ENCODE measurements at regions not wholly inside any gene's neighbourhood (a gene's known extent, or its start where the extent isn't known, plus 50 kb on each side); places are given as distances from the start of the nearest gene placed in this dataset.

DNA sequence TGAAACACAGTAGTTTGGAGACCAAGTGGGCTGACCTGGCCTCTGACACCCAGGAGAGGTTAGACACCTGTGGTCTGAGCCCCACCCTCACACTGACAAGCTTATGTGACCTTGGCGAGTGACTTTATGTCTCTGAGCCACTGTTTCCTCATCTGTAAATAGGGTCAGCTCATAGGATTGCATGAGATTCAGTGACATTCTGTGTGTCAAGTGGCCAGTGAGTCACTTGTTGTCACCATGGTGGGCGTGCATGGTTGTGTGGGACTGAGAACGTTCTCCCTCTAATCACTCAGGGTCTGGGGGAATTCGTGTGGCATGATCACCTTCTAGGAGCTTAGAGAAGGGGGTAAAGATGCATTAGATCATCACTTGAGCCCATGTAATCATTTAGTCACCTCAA, 146.4 kb downstream of the PHETA1 start:
- Histone ChIP-seq H3K36me3 (ENCODE audit: control insufficient read depth in 2 of 2, insufficient read depth in 2 of 2, low read length in 2 of 2) (no peaks in the 10 kb centered on the region), H3K4me1 (ENCODE audit: control insufficient read depth, insufficient read depth, low read length) (no peaks in the 10 kb centered on the region)

DNA sequence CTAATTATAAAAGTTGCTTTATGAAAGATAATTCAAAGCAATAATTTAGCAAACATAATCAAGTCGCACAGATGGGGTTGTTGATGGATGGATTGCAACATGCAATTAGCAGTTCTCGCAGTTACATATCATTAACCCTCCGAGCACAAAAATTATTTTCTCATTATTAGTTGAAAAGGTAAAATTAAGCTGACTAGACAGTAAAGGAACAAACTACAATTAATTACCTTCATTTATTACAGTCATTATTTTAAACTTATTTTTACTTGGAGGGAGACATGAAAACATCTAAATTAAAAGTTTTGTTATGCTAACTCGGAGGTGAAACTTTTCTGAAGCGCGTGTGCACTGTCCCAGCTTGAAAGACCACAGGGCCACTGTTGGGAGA, 146.9 kb downstream of the PHETA1 start:
- Histone ChIP-seq H3K9ac (ENCODE audit: low read length in 2 of 2) (no peak overlapping the region), H3K36me3 (ENCODE audit: control insufficient read depth in 2 of 2, insufficient read depth in 2 of 2, low read length in 2 of 2) (no peaks in the 10 kb centered on the region), H3K4me3 (ENCODE audit: low read length in 2 of 2) (no peak overlapping the region), H3K27me3 (ENCODE audit: control insufficient read depth in 1 of 2, insufficient read depth in 2 of 2, low read length in 2 of 2) (peaks cover 0 to 15% of the 10 kb centered on the region in 2 donors), H3K4me1 (ENCODE audit: control insufficient read depth, insufficient read depth, low read length) (no peaks in the 10 kb centered on the region), H3K27ac (ENCODE audit: low read length) (no peak overlapping the region), H3K9me3 (ENCODE audit: control insufficient read depth in 2 of 2, low read length in 2 of 2) (no peaks in the 10 kb centered on the region)

More for the DNA sequence above, 146.4 kb downstream of the PHETA1 start:
- Histone ChIP-seq H3K9me3 (ENCODE audit: control insufficient read depth in 2 of 2, low read length in 2 of 2) (no peaks in the 10 kb centered on the region), H3K4me3 (ENCODE audit: low read length in 2 of 2) (no peak overlapping the region), H3K27me3 (ENCODE audit: control insufficient read depth in 1 of 2, insufficient read depth in 2 of 2, low read length in 2 of 2) (peaks cover 1 to 14% of the 10 kb centered on the region in 2 donors), H3K9ac (ENCODE audit: low read length in 2 of 2) (no peak overlapping the region), H3K27ac (ENCODE audit: low read length) (no peak overlapping the region)

DNA sequence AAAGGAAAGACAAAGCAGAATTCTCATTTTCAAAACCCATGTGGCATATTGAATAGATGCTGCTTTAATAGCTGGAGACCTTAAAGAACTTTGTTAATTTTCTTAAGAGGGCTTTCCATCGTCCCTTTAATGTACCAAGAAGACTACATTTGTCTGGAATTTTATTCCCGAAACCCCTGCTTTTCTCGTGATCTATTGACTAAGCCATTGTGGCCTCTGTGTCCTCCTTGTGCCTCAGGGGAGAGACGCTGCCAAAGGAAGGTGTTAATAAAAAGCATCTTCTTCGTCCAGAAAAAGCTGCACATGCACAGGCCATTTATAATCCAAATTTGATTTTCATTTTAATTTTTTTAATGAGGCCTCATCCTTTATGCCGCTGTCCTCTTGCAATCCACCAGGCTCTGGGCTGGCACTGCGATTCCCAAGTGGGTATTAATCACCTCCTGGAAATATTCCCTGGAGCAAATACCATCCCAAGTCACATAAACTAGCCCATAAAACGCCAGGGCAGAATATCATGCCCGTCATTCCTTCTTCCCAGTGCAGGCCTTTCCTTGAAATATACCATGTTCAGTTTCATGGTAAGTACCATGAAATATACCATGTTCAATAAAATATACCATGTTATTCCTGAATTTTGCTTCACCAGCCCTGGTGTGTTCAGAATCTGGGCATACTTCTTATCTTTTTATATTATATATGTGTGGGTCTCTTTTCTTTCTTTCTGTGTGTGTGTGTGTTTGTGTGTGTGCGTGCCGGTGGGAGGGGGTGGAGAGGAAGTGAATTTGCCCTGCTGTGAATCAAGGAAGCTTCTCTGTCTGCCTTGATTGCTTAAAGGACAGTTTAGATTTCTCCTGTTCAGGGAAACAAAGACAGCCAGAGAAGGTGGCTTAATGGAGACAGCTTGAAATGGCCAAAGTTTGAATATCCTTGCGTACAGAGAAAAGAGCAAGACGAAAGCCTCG, 147.6 kb downstream of the PHETA1 start:
- no peak overlapping the region for H3K9ac ChIP-seq (ENCODE audit: low read length in 2 of 2)
- H3K27me3 ChIP-seq (ENCODE audit: control insufficient read depth in 1 of 2, insufficient read depth in 2 of 2, low read length in 2 of 2) = peaks cover 0 to 18% of the 10 kb centered on the region in 2 donors
- no peak overlapping the region for H3K27ac ChIP-seq (ENCODE audit: low read length)
- H3K4me3 ChIP-seq (ENCODE audit: low read length in 2 of 2) = no peak overlapping the region
- H3K9me3 ChIP-seq (ENCODE audit: control insufficient read depth in 2 of 2, low read length in 2 of 2) = no peaks in the 10 kb centered on the region
- H3K36me3 ChIP-seq (ENCODE audit: control insufficient read depth in 2 of 2, insufficient read depth in 2 of 2, low read length in 2 of 2) = no peaks in the 10 kb centered on the region
- H3K4me1 ChIP-seq (ENCODE audit: control insufficient read depth, insufficient read depth, low read length) = no peaks in the 10 kb centered on the region

DNA sequence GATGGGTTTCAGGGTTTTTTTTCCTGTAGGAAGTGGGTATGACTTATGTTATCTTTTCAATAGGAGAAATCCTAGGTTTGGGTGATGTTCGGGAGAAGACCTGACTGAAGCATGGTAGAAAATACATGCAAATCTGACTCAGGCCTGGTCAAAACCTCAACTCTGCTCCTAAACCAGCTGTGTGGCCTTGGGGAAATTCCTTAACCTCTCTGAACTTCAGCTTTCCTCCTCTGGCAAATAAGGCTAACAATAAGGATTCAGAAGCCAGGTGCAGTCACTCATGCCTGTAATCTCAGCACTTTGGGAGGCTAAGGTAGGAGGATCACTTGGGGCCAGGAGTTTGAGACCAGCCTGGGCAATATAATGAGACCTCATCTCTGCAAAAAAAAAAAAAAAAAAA, 148.5 kb downstream of the PHETA1 start:
- Histone ChIP-seq H3K4me1 (ENCODE audit: control insufficient read depth, insufficient read depth, low read length) (no peaks in the 10 kb centered on the region), H3K4me3 (ENCODE audit: low read length in 2 of 2) (no peak overlapping the region), H3K27ac (ENCODE audit: low read length) (no peak overlapping the region), H3K27me3 (ENCODE audit: control insufficient read depth in 1 of 2, insufficient read depth in 2 of 2, low read length in 2 of 2) (peaks cover 0 to 18% of the 10 kb centered on the region in 2 donors), H3K9ac (ENCODE audit: low read length in 2 of 2) (no peak overlapping the region), H3K36me3 (ENCODE audit: control insufficient read depth in 2 of 2, insufficient read depth in 2 of 2, low read length in 2 of 2) (no peaks in the 10 kb centered on the region), H3K9me3 (ENCODE audit: control insufficient read depth in 2 of 2, low read length in 2 of 2) (no peaks in the 10 kb centered on the region)

DNA sequence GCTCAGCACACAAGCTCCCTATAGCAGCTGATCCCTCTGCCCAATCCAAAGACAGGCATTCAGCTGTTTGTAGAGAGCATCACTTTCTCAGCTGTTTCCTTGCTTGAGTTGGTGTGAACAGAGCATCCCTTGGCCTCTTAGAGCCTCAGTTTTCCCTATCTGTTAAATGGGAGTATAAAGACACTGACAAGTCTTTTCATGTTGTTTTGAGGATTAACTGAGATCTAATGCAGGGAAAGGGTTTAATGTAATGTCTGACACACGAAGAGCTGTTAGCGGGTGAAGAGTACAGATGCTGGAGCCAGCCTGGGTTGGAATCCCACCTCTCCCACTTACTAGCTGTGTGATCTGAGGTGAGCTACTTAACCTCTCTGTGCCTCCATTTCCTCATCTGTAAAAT, 149.5 kb downstream of the PHETA1 start:
- no peaks in the 10 kb centered on the region for H3K9me3 ChIP-seq (ENCODE audit: control insufficient read depth in 2 of 2, low read length in 2 of 2)
- no peak overlapping the region for H3K9ac ChIP-seq (ENCODE audit: low read length in 2 of 2)
- no peak overlapping the region for H3K27ac ChIP-seq (ENCODE audit: low read length)
- no peaks in the 10 kb centered on the region for H3K36me3 ChIP-seq (ENCODE audit: control insufficient read depth in 2 of 2, insufficient read depth in 2 of 2, low read length in 2 of 2)
- no peaks in the 10 kb centered on the region for H3K4me1 ChIP-seq (ENCODE audit: control insufficient read depth, insufficient read depth, low read length)
- no peak overlapping the region for H3K4me3 ChIP-seq (ENCODE audit: low read length in 2 of 2)
- H3K27me3 ChIP-seq (ENCODE audit: control insufficient read depth in 1 of 2, insufficient read depth in 2 of 2, low read length in 2 of 2) = peaks cover 0 to 16% of the 10 kb centered on the region in 2 donors

DNA sequence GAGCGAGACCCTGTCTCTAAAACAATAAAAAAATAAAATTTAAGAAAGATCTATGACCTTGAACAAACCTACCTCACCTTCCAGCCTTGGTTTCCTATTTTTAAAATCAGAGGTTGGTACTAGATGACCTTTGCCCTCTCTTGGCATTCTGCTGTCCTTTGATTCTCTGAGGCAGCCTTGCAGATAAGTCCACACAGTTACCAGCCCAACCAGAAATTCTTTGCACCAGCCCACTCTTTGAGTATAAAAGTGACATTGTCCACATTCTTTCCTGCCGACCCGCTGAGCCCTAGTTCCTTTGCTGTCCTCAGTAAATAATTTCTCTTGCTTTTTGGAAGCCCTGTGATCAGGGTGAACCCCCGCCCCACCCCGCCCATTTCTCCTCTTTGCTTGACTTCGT, 150.4 kb downstream of the PHETA1 start:
- peaks cover 0 to 16% of the 10 kb centered on the region in 2 donors for H3K27me3 ChIP-seq (ENCODE audit: control insufficient read depth in 1 of 2, insufficient read depth in 2 of 2, low read length in 2 of 2)
- no peak overlapping the region for H3K4me3 ChIP-seq (ENCODE audit: low read length in 2 of 2)
- no peaks in the 10 kb centered on the region for H3K36me3 ChIP-seq (ENCODE audit: control insufficient read depth in 2 of 2, insufficient read depth in 2 of 2, low read length in 2 of 2)
- H3K9me3 ChIP-seq (ENCODE audit: control insufficient read depth in 2 of 2, low read length in 2 of 2) = no peaks in the 10 kb centered on the region
- no peak overlapping the region for H3K27ac ChIP-seq (ENCODE audit: low read length)
- H3K4me1 ChIP-seq (ENCODE audit: control insufficient read depth, insufficient read depth, low read length) = no peaks in the 10 kb centered on the region
- no peak overlapping the region for H3K9ac ChIP-seq (ENCODE audit: low read length in 2 of 2)

DNA sequence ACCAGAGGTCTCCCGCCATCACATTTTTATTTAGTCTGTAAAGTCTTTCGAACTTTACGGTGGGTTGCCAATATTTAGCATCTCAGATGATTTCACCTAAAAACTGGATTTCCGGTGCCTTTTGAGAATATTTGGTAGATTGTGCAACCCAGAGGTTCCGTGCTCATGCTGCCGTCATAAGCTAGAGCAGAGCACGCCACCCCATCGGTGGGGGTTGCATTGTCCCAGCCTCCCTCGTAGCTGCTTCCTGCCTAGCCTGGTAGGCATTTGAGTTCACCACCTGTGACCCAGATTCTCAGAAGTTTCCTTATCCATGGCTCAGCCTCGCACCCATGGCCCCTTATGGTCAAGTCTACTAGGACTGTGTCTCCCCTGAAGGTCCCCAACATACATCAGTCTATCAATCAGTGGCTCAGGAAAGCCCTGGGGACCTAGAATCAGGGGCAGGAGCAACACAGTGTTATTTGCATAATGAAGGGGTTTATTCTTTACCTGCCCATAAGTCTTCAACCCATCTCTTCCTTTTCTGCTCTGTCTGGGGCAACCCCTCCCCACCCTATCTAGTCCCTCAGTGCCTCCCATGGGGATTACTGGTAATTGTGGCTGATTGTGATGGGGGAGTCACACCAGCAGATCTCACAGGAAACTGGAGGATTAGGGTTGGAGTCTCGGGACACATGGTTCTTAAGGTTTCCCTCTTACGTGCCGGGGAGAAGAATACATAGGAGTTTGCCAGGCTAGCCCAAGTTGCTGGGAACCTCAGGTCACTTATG, 152.3 kb downstream of the PHETA1 start:
- no peak overlapping the region for H3K9ac ChIP-seq (ENCODE audit: low read length in 2 of 2)
- H3K4me1 ChIP-seq (ENCODE audit: control insufficient read depth, insufficient read depth, low read length) = no peaks in the 10 kb centered on the region
- no peak overlapping the region for H3K4me3 ChIP-seq (ENCODE audit: low read length in 2 of 2)
- H3K36me3 ChIP-seq (ENCODE audit: control insufficient read depth in 2 of 2, insufficient read depth in 2 of 2, low read length in 2 of 2) = no peaks in the 10 kb centered on the region
- H3K9me3 ChIP-seq (ENCODE audit: control insufficient read depth in 2 of 2, low read length in 2 of 2) = no peaks in the 10 kb centered on the region
- H3K27ac ChIP-seq (ENCODE audit: low read length) = no peak overlapping the region
- H3K27me3 ChIP-seq (ENCODE audit: control insufficient read depth in 1 of 2, insufficient read depth in 2 of 2, low read length in 2 of 2) = peaks cover 3 to 23% of the 10 kb centered on the region in 2 donors

DNA sequence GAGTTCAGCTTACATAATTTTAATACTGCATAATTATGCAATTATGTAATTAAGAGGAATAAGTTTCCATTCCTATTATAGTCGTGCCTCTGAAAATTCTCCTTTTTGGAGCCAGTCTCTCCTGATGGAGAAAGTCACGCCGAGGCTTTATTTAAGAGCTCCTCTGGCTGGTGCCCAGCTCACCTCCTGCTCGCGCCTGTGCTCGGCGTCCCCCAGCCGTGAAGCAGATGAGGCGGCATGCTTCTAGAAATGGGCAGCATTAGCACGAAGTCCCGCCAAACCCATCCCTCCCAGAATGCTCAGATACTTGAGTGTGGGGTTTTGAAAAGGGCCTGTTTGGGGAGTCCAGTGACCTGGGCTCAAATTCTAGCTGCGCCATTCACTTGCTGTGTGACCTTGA, 153.0 kb downstream of the PHETA1 start:
- H3K27me3 ChIP-seq (ENCODE audit: control insufficient read depth in 1 of 2, insufficient read depth in 2 of 2, low read length in 2 of 2) = peaks cover 6 to 27% of the 10 kb centered on the region in 2 donors
- no peaks in the 10 kb centered on the region for H3K36me3 ChIP-seq (ENCODE audit: control insufficient read depth in 2 of 2, insufficient read depth in 2 of 2, low read length in 2 of 2)
- no peaks in the 10 kb centered on the region for H3K4me1 ChIP-seq (ENCODE audit: control insufficient read depth, insufficient read depth, low read length)
- no peak overlapping the region for H3K4me3 ChIP-seq (ENCODE audit: low read length in 2 of 2)
- H3K9me3 ChIP-seq (ENCODE audit: control insufficient read depth in 2 of 2, low read length in 2 of 2) = no peaks in the 10 kb centered on the region
- no peak overlapping the region for H3K9ac ChIP-seq (ENCODE audit: low read length in 2 of 2)
- H3K27ac ChIP-seq (ENCODE audit: low read length) = no peak overlapping the region

DNA sequence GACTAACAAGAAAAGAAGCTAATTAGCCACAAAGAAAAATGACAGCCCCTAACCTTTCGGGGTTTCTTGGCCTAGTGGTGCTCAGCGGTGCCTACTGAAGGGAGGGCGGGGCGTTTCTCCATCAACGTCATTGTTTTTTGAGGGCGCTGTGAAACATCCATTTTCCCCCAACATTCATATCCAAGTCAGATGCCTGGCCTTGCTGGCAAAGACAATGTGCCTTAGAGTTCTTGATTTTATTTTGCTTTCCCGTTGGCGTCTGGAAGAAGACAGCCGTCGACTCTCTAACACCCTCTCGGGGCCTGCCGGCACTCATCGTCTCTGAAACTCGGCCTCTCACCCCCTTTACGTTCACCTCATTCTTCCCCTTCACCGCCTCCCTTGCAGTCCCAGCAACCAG, 154.5 kb downstream of the PHETA1 start:
- Histone ChIP-seq H3K9ac (ENCODE audit: low read length in 2 of 2) (no peak overlapping the region), H3K4me3 (ENCODE audit: low read length in 2 of 2) (no peak overlapping the region), H3K9me3 (ENCODE audit: control insufficient read depth in 2 of 2, low read length in 2 of 2) (no peaks in the 10 kb centered on the region), H3K27ac (ENCODE audit: low read length) (no peak overlapping the region), H3K36me3 (ENCODE audit: control insufficient read depth in 2 of 2, insufficient read depth in 2 of 2, low read length in 2 of 2) (no peaks in the 10 kb centered on the region), H3K27me3 (ENCODE audit: control insufficient read depth in 1 of 2, insufficient read depth in 2 of 2, low read length in 2 of 2) (peaks cover 6 to 25% of the 10 kb centered on the region in 2 donors), H3K4me1 (ENCODE audit: control insufficient read depth, insufficient read depth, low read length) (no peaks in the 10 kb centered on the region)

DNA sequence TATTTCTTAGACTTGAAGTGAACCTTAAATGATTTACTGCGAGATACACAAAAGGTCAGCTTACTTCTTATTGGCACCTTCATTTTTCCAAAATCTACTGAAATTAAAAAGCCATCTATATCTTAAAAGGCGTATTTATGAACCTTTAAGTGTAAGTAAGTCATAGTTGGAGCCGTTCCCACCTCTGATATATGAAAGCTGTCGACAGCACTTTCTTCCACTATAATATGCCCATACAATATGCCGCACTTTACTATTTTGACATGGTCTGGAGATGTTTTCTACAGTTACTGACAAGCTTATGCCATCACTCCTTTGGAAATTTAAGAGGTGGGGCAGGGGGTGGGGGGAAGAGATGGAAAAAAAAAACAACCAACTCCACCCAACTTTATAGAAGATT, 155.3 kb downstream of the PHETA1 start:
- H3K9me3 ChIP-seq (ENCODE audit: control insufficient read depth in 2 of 2, low read length in 2 of 2) = no peaks in the 10 kb centered on the region
- no peak overlapping the region for H3K27ac ChIP-seq (ENCODE audit: low read length)
- no peaks in the 10 kb centered on the region for H3K4me1 ChIP-seq (ENCODE audit: control insufficient read depth, insufficient read depth, low read length)
- H3K36me3 ChIP-seq (ENCODE audit: control insufficient read depth in 2 of 2, insufficient read depth in 2 of 2, low read length in 2 of 2) = no peaks in the 10 kb centered on the region
- no peak overlapping the region for H3K9ac ChIP-seq (ENCODE audit: low read length in 2 of 2)
- H3K4me3 ChIP-seq (ENCODE audit: low read length in 2 of 2) = no peak overlapping the region
- peaks cover 6 to 22% of the 10 kb centered on the region in 2 donors for H3K27me3 ChIP-seq (ENCODE audit: control insufficient read depth in 1 of 2, insufficient read depth in 2 of 2, low read length in 2 of 2)
